Keratinocyte (primary cell): ENCODE measurements at regions not wholly inside any gene's neighbourhood (a gene's known extent, or its start where the extent isn't known, plus 50 kb on each side); places are given as distances from the start of the nearest gene placed in this dataset.

Experiments
- DNase-seq: peaks from one replicate; pipeline ENCODE4 v3.0.0-alpha.2; 2011; ENCODE audit warnings: low read depth, missing footprints, low spot score
- FAIRE-seq: peaks from 2 replicates; lab custom pipeline; 2011; peaks lifted over from hg19 to GRCh38; lab: Jason Lieb, UNC
- H2AFZ ChIP-seq: 2 replicates; pipeline ENCODE4 v1.6.0; 2012; ENCODE audit warnings: low read length, control low read depth, inconsistent platforms; ENCODE audit not compliant: control insufficient read depth
- H3K27ac ChIP-seq: 2 replicates; pipeline ENCODE4 v1.5.1; 2011; ENCODE audit warnings: low read length; ENCODE audit not compliant: control insufficient read depth, insufficient read depth
- H3K27me3 ChIP-seq: 3 replicates; pipeline ENCODE4 v1.6.0; 2011; ENCODE audit warnings: low read length; ENCODE audit not compliant: control insufficient read depth, insufficient read depth; ENCODE audit errors: extremely low read depth
- H3K36me3 ChIP-seq, 2 experiments: 2 replicates in 1 of 2; 3 replicates in 1 of 2; pipeline ENCODE4 v1.5.1; 2011; ENCODE audit warnings: low read length in 2 of 2, mild to moderate bottlenecking in 1 of 2; ENCODE audit not compliant: control insufficient read depth in 2 of 2, insufficient read depth in 2 of 2; ENCODE audit errors: extremely low read depth in 1 of 2
- H3K4me1 ChIP-seq: 3 replicates; pipeline ENCODE4 v1.5.1; 2011; ENCODE audit warnings: low read length; ENCODE audit not compliant: control insufficient read depth, insufficient read depth; ENCODE audit errors: extremely low read depth
- H3K4me2 ChIP-seq: 3 replicates; pipeline ENCODE4 v1.6.0; 2011; ENCODE audit warnings: low read depth, low read length; ENCODE audit not compliant: control insufficient read depth, insufficient read depth; ENCODE audit errors: extremely low read depth
- H3K4me3 ChIP-seq, 3 experiments: fragments of 200-600 bp in 1 of 3; sonication (generic) in 1 of 3; 2 replicates in 2 of 3; 3 replicates in 1 of 3; pipeline ENCODE4 v1.5.1; 2011 to 2016; ENCODE audit warnings: low read length in 3 of 3, mild to moderate bottlenecking in 3 of 3, control low read depth in 2 of 3, inconsistent platforms in 1 of 3, low read depth in 1 of 3, mixed read lengths in 1 of 3, mixed run types in 1 of 3, moderate library complexity in 1 of 3; ENCODE audit not compliant: control insufficient read depth in 2 of 3, insufficient read depth in 2 of 3; ENCODE audit errors: extremely low read depth in 1 of 3
- H3K79me2 ChIP-seq: 2 replicates; pipeline ENCODE4 v1.6.0; 2012; ENCODE audit warnings: low read length; ENCODE audit not compliant: control insufficient read depth, insufficient read depth
- H3K9ac ChIP-seq: 3 replicates; pipeline ENCODE4 v1.6.0; 2011; ENCODE audit warnings: low read length; ENCODE audit not compliant: control insufficient read depth, insufficient read depth; ENCODE audit errors: extremely low read depth
- H3K9me1 ChIP-seq: 3 replicates; pipeline ENCODE4 v1.6.0; 2011; ENCODE audit warnings: low read length; ENCODE audit not compliant: control insufficient read depth, insufficient read depth; ENCODE audit errors: extremely low read depth
- H3K9me3 ChIP-seq: 2 replicates; pipeline ENCODE4 v1.5.1; 2012; ENCODE audit warnings: low read depth, low read length; ENCODE audit not compliant: control insufficient read depth
- H4K20me1 ChIP-seq: 3 replicates; pipeline ENCODE4 v1.6.0; 2011; ENCODE audit warnings: low read length; ENCODE audit not compliant: control insufficient read depth, insufficient read depth; ENCODE audit errors: extremely low read depth
- EZH2 ChIP-seq: IDR thresholded peaks from one replicate; pipeline ENCODE4 v1.6.1; 2012; ENCODE audit warnings: inconsistent platforms, mild to moderate bottlenecking, low read length, moderate library complexity
- dilution Hi-C: fragments of 300-500 bp; cut with MboI; formaldehyde crosslinking; loops from one replicate; pipeline ENCODE4 v1.7.0; 2020; ENCODE audit warnings: low sequenced_read_pairs; ENCODE audit not compliant: extremely low pct_ligation_motif_present
- TF ChIP-seq, protein P1 (sequence below), 3 experiments: IDR thresholded peaks in 1 of 3; conservative IDR thresholded peaks in 1 of 3; optimal IDR thresholded peaks in 1 of 3; 2 replicates in 2 of 3; 3 replicates in 1 of 3; pipeline versions ENCODE3 to v1.5.1; 2011; ENCODE audit warnings: low read length in 3 of 3, mild to moderate bottlenecking in 3 of 3, moderate library complexity in 2 of 3, control low read depth in 1 of 3, inconsistent platforms in 1 of 3; ENCODE audit not compliant: insufficient read depth in 2 of 3; ENCODE audit errors: extremely low read depth in 1 of 3

DNA sequence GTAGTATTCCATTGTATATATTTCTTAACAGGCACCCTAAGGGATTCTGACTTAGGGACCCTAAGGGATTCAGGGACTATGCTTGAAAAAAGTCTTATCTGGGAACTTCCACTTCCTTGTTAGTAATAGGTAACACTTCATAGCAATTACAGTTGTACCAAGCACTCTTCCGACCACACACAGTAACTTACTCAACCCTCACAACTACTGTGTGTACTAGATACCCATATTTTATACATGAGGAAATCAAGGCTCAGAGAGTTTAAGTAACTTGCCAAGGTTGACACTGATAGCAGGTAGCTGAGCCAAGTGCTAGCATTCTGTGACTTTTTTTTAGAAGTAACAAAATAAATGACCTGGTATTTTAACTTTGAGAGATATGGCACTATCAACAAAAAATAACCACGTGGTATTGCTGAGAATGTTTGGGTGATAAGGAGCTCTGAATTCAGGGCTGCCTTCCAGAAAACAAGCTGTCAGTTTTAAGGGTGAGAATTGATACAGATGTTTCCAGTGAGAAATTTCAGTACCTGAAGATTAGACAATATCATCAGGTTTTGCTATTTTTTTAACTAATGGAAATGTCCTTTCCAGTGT is 210.3 kb upstream of the SUCLG2 start:
- DNase-seq (no peak), FAIRE-seq (no peak)
- Histone ChIP-seq H3K27ac (no peak overlapping the region), H3K4me3 (no peak overlapping the region), H2AFZ (no peak overlapping the region), H3K9me3 (no peaks in the 10 kb centered on the region), H4K20me1 (no peaks in the 10 kb centered on the region), H3K79me2 (no peaks in the 10 kb centered on the region), H3K27me3 (no peaks in the 10 kb centered on the region), H3K9me1 (no peaks in the 10 kb centered on the region), H3K9ac (no peak overlapping the region), H3K4me2 (no peak overlapping the region), H3K36me3 (no peaks in the 10 kb centered on the region), H3K4me1 (no peaks in the 10 kb centered on the region)
- dilution Hi-C loops = no loop called here
- TF ChIP-seq, protein P1, sequence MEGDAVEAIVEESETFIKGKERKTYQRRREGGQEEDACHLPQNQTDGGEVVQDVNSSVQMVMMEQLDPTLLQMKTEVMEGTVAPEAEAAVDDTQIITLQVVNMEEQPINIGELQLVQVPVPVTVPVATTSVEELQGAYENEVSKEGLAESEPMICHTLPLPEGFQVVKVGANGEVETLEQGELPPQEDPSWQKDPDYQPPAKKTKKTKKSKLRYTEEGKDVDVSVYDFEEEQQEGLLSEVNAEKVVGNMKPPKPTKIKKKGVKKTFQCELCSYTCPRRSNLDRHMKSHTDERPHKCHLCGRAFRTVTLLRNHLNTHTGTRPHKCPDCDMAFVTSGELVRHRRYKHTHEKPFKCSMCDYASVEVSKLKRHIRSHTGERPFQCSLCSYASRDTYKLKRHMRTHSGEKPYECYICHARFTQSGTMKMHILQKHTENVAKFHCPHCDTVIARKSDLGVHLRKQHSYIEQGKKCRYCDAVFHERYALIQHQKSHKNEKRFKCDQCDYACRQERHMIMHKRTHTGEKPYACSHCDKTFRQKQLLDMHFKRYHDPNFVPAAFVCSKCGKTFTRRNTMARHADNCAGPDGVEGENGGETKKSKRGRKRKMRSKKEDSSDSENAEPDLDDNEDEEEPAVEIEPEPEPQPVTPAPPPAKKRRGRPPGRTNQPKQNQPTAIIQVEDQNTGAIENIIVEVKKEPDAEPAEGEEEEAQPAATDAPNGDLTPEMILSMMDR (optimal IDR thresholded peaks at IDR 0.05 in 1 of 3, IDR thresholded peaks at IDR 0.05 in 1 of 3, conservative IDR thresholded peaks at IDR 0.05 in 1 of 3; ENCODE audit: extremely low read depth in 1 of 3, insufficient read depth in 2 of 3, low read length in 3 of 3) = no peak
- no peak for TF ChIP-seq EZH2

GRCh38 chr3:67863869-67864268 is 209.5 kb upstream of the SUCLG2 start:
- H3K4me1 ChIP-seq = no peaks in the 10 kb centered on the region
- no peak overlapping the region for H3K4me3 ChIP-seq
- H3K27ac ChIP-seq = no peak overlapping the region
- no peak overlapping the region for H2AFZ ChIP-seq
- TF ChIP-seq, protein P1 (optimal IDR thresholded peaks at IDR 0.05 in 1 of 3, IDR thresholded peaks at IDR 0.05 in 1 of 3, conservative IDR thresholded peaks at IDR 0.05 in 1 of 3; ENCODE audit: extremely low read depth in 1 of 3, insufficient read depth in 2 of 3, low read length in 3 of 3) = peak in 1 of 3 experiments; percentile 24
- TF ChIP-seq EZH2 = no peak
- no peak for FAIRE-seq
- DNase-seq = no peak
- H3K9ac ChIP-seq = no peak overlapping the region
- no peaks in the 10 kb centered on the region for H3K79me2 ChIP-seq
- H3K4me2 ChIP-seq = no peak overlapping the region
- no peaks in the 10 kb centered on the region for H4K20me1 ChIP-seq
- H3K36me3 ChIP-seq = no peaks in the 10 kb centered on the region
- H3K9me3 ChIP-seq = no peaks in the 10 kb centered on the region
- dilution Hi-C loops = no loop called here
- H3K9me1 ChIP-seq = no peaks in the 10 kb centered on the region
- H3K27me3 ChIP-seq = no peaks in the 10 kb centered on the region
